ENCODE measurements at regions not wholly inside any gene's neighbourhood (a gene's known extent, or its start where the extent isn't known, plus 50 kb on each side); places are given as distances from the start of the nearest gene placed in this dataset.

DNA sequence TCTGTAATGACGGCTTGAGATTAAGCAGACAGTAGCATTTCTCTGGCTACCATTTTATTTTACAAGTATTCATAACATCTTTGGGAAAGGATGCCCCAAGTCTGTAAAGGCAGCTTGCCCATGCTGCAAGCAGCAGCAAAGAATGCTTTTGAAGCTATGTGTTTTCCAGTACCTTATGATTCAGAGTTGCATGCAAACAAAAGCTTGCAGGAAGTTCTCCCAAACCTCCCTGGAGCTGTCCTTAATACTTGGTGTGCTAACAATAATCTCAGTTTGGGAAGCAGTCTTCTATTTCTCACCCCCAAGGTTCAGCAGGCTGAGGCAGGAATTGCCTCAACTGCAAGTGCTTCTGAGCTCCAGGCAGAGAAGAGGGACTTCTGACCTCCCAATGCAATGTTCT is 60.8 kb downstream of the CCNA1 start:
- no peak for DNase-seq (ENCODE audit: low read depth)
- TF ChIP-seq, protein P1, sequence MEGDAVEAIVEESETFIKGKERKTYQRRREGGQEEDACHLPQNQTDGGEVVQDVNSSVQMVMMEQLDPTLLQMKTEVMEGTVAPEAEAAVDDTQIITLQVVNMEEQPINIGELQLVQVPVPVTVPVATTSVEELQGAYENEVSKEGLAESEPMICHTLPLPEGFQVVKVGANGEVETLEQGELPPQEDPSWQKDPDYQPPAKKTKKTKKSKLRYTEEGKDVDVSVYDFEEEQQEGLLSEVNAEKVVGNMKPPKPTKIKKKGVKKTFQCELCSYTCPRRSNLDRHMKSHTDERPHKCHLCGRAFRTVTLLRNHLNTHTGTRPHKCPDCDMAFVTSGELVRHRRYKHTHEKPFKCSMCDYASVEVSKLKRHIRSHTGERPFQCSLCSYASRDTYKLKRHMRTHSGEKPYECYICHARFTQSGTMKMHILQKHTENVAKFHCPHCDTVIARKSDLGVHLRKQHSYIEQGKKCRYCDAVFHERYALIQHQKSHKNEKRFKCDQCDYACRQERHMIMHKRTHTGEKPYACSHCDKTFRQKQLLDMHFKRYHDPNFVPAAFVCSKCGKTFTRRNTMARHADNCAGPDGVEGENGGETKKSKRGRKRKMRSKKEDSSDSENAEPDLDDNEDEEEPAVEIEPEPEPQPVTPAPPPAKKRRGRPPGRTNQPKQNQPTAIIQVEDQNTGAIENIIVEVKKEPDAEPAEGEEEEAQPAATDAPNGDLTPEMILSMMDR (IDR thresholded peaks at IDR 0.05; ENCODE audit: control insufficient read depth, insufficient read depth, low read depth, low read length, missing control alignments), result no peak
- no peak overlapping the region for H3K4me3 ChIP-seq (ENCODE audit: control insufficient read depth, low read depth, low read length)

DNA sequence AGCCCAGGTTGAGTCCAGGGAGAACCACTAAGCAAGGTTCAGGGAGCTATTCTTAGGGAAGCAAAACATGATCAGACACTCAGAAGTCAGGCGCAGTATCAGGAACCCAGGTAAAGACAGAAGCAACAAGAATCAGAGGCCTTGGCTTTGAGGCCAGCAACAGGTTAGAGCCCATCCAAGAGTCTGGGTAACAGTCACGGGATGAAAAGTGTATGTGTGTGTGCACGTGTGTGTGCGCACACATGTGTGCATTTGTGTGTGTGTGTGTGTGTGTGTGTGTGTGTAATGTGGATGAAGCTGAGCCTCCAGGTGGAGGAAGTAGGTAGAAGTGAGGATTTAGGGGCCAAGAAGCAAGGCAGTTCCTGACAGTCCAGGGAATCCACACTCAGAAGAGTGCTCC is 63.1 kb downstream of the CCNA1 start:
- DNase-seq (ENCODE audit: low read depth), result no peak
- H3K4me3 ChIP-seq (ENCODE audit: control insufficient read depth, low read depth, low read length), result no peak overlapping the region
- TF ChIP-seq, protein P1 (IDR thresholded peaks at IDR 0.05; ENCODE audit: control insufficient read depth, insufficient read depth, low read depth, low read length, missing control alignments), result no peak

DNA sequence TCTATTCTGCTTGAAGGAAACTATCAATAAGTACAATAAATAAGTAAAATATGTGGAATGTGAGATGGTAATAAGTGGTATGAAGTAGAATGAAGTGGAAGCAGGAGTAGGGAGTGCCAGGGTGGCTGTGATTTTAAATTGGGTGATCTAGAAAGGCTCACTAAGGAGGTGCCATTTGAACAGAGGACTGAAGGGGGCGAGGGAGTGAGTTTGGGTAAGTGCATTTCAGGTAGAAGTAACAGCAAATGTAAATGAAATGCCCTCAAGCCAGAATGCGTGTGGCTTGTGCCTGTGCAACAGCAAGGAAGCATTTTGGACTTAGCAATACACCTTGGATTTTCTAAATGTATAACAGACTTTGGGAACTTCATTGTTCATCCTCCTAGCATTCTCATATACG is 77.1 kb downstream of the CCNA1 start:
- no peak for DNase-seq (ENCODE audit: low read depth)
- TF ChIP-seq, protein P1 (IDR thresholded peaks at IDR 0.05; ENCODE audit: control insufficient read depth, insufficient read depth, low read depth, low read length, missing control alignments), result no peak
- H3K4me3 ChIP-seq (ENCODE audit: control insufficient read depth, low read depth, low read length), result no peak overlapping the region

DNA sequence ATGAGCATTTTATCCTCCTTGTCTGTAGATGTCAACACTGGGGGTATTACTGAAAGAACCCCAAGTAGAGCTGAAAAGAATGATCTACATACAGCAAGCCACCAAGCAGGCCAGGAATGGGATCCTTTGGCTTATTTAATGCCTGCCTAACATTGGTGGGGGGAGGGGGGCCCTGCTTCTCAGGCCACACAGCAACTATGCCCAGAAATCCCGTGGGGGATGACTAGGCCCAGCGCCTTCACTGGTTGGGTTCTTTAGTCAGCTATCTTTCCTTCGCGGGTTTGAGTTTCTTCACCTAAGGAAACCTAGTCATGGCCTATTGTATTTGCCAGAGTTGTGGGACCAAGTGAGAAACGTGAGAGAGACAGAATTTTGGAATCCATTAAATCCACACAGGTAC is 80.5 kb downstream of the CCNA1 start:
- TF ChIP-seq, protein P1 (IDR thresholded peaks at IDR 0.05; ENCODE audit: control insufficient read depth, insufficient read depth, low read depth, low read length, missing control alignments), result no peak
- DNase-seq (ENCODE audit: low read depth), result no peak
- H3K4me3 ChIP-seq (ENCODE audit: control insufficient read depth, low read depth, low read length), result no peak overlapping the region

DNA sequence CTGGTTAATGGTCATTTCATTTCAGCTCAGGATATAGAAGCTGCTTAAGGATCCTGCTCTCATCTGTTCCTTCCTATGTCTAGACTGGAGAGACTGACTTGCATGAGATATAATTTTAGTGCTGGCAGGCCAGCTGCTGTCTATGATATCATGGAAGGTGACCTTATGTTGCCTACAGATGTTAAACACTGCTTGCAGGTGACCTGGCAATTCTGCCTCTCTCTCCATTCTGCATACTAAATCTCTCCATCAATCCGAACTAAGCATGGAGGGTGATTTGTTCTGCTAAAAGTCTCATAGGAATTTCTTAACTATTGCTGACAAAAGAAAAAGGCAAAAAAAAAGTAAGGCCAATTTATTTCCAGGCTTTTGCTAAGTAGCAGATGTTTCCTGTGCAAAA is 81.0 kb downstream of the CCNA1 start:
- DNase-seq (ENCODE audit: low read depth), result no peak
- H3K4me3 ChIP-seq (ENCODE audit: control insufficient read depth, low read depth, low read length), result no peak overlapping the region
- TF ChIP-seq, protein P1 (IDR thresholded peaks at IDR 0.05; ENCODE audit: control insufficient read depth, insufficient read depth, low read depth, low read length, missing control alignments), result no peak

DNA sequence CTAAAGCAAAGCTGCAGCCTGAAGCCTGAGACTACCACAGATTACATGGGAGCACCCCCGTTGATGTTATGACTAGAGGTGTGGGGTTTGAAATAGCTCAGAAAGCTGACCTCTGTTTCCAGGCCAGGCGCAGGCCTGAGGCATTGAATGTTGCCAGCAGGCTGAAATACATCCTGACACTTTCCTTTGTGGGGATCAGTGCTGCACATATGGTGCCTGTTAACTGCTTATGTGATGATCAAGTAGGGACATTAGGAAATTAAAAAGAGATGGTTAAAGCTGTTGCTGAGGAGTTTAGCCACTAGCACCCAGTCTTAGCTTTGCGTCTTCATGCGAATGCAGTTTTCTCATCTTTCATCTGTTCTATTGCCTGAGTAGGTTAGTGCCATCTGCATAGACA is 83.2 kb downstream of the CCNA1 start:
- TF ChIP-seq, protein P1 (IDR thresholded peaks at IDR 0.05; ENCODE audit: control insufficient read depth, insufficient read depth, low read depth, low read length, missing control alignments), result no peak
- DNase-seq (ENCODE audit: low read depth), result no peak
- H3K4me3 ChIP-seq (ENCODE audit: control insufficient read depth, low read depth, low read length), result no peak overlapping the region

DNA sequence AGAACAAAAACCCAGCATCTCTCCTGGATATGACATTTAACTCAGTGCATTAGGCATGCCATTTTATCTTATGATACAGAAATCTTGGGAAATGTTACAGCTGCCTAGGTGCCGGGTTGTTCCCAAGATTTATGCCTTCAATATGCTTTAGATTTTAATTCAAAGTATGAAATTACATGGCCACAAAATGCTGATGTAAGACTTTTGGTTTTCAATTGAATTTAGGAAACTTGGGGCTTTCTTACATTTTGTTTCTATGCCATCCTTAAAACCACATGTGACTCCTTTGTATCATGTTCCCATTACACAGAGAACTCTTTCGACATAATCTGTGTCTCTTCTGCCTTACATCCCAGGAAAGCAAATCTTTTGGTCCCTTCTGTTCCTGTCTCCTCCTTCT is 83.9 kb downstream of the CCNA1 start:
- no peak for DNase-seq (ENCODE audit: low read depth)
- no peak overlapping the region for H3K4me3 ChIP-seq (ENCODE audit: control insufficient read depth, low read depth, low read length)
- TF ChIP-seq, protein P1 (IDR thresholded peaks at IDR 0.05; ENCODE audit: control insufficient read depth, insufficient read depth, low read depth, low read length, missing control alignments), result no peak
